ENCODE measurements at regions not wholly inside any gene's neighbourhood (a gene's known extent, or its start where the extent isn't known, plus 50 kb on each side); places are given as distances from the start of the nearest gene placed in this dataset.

DNA sequence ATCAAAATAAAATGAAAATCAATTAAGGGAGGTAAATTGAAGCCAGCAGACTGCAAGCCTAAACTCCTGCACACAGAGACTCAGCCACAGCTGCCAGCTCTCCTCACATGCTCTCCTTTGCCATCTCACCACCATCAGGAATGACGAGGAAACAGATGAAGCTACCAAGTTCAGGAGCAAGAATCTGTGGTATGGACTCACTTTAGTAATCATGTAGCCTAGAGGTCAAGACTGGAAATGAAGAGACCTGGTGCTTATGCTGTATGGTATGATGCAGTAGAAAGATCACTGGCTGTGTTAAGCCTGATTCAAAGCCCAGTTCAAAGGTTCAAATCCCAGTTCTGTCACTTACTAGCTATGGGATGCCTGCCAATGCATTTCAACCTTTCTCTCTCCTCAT is 78.9 kb upstream of the CAMK1G start:
- DNase-seq: no peak

DNA sequence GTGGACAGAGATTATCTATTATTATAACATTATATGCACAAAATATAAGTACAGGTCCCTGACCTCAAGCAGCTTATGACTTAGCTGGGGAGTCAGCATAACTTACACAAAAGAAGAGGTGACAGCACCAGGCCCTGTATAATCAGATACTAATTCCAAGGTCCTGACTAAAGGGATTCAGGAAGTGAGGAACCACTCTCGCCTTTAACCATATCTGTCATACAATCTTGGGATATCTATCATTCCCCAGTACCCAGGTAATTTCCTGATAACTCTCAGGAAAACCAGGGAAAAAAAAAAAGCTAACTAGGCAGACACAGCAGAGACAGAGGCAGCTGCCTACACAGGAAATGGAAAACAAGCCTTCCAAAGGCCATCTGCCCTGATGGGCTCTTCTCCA is 78.5 kb upstream of the CAMK1G start:
- no peak for DNase-seq

DNA sequence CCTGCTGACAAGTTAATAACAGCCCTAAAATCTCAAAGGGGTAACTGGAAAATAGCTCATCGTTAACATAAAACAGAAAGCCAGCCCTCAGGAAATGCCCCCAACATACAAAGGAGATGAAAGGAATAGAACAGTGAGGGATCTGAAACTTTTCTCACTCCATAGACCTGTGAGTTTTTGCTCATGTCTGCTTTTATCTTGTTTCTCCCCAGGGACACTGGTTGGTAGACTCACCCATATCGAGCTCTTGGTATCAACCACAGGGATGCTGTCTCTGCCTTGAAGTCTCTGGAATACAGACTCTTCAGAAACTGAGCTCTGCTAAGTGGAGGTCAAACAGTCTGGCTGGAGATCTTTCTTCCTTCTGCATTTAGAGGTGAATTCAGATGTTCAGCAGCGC is 77.4 kb upstream of the CAMK1G start:
- no peak for DNase-seq

DNA sequence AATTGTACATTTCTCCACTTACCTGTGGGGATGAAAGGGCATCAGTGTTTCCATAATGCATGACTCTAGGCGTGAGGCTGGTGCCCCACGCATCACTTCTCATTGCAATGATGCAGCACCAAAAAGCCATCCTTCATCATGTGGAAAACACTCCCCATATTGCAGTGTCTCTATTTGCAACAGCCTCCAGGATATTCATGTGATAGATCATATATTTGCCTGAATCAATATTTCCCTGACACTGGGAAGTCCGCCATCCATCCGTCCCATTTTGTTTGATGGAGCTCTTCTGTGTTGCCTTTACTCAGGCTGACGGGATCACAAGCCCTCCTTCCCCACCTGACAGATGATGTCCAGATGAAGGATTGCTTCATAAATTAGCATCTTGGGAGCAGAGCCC is 74.5 kb upstream of the CAMK1G start:
- no peak for DNase-seq

GRCh38 chr1:209510063-209510462 is 73.5 kb upstream of the CAMK1G start:
- no peak for DNase-seq

GRCh38 chr1:209511169-209511568 is 72.3 kb upstream of the CAMK1G start:
- DNase-seq: no peak

DNA sequence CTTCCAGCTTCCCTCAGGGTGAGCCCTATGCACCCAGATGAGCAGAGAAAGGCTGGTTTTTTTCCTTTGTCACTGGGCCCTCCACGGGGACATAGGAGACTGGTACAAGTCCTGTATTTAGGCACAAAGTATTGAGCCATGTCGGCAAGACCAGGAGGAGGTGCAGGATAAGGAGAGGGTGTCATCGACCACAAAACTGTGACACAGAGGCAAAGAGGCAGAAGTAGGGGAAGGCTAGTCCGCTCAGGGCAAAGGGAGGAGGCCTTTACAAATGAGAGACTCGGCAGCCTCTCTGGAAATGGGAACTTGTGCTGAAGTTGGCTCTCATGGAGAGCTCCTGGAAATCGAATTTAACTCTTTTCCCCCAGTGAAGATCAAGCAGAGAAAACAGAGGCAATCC is 70.7 kb upstream of the CAMK1G start:
- no peak for DNase-seq

GRCh38 chr1:209513226-209513625 is 70.3 kb upstream of the CAMK1G start:
- DNase-seq: no peak

DNA sequence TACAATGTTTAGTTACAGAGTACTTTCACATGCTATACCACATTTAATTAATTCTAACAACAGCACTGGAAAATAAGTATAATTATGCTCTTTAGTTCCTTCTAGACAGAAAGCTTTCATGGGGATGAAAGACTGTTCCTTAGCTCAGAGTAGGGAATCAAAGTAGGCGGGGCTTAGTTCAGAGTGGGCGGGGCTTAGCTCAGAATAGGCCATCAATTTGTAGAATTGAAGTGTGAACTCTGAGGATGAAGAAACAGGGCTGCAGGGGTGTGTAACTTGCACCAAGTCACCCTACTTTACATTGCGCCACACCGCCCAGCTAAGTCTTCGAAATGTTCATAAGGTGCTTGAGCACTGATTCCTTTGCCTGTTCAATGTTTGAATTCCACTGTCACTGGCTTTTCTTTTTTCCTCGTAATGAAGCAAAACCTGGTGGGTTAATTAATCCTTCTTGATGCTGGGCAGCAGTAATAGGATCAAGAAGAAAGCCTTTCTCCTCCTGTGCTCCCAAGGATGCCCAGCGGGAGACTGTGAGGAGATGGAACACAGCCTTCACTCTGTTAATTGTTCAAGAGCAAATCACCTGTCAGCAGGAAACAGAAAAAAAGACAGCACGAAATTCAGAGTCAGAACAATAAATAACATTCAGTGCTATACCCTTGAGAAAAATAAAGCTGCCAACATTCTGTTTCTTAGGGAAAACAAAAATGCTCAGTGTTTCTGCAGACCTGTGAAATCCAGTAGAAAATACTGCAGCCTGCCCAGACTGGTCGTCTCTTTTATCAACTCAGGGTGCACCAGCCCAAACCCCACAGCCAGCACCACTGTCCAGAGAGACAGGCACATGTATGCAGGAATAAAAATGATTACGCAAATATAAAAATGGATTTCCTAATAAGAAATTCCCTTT is 66.5 kb upstream of the CAMK1G start:
- no peak for DNase-seq

DNA sequence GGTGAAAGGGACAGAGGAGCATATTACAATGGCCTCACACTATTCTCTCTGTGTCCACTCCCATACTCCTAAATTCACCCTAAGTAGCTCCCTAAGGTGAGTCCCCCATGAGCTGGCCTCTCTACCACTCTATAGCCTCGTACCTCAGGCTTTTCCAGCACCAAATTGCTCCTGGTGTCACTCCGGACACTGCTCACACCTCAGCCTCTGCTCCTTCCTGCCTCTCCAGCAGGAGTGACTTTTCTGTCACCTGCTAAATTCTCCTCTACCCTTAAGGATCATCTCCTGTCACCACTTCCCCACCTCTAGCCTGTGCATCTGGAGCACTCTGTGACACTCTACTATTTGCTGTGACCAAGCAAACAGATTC is 65.8 kb upstream of the CAMK1G start:
- DNase-seq: no peak

- DNase-seq: no peak
Measured at GRCh38 chr1:209519786-209520185, 63.7 kb upstream of the CAMK1G start.

GRCh38 chr1:209522826-209523225 is 60.7 kb upstream of the CAMK1G start:
- DNase-seq: no peak

- DNase-seq: no peak
Measured at GRCh38 chr1:209526137-209526536, 57.4 kb upstream of the CAMK1G start.

DNA sequence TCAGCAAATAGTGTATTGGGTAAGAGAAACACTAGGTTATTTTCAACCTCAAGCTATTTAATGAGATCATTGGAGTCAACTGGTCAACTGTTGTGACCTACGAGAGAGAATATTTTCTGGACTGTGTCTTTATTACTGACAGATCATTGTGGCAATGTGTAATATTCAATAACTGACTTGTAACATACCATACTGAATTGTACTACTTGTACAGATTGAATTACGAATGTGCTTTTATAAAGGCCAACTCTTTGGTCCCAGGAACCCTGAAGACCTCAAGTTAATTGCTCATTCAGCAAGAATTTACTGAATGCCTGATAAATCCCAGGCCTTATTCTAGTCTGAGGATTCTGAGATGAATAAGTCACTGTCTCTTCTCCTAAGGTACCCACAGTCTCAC is 56.1 kb upstream of the CAMK1G start:
- no peak for DNase-seq

- DNase-seq: no peak
Measured at GRCh38 chr1:209527993-209528717, 55.4 kb upstream of the CAMK1G start.

DNA sequence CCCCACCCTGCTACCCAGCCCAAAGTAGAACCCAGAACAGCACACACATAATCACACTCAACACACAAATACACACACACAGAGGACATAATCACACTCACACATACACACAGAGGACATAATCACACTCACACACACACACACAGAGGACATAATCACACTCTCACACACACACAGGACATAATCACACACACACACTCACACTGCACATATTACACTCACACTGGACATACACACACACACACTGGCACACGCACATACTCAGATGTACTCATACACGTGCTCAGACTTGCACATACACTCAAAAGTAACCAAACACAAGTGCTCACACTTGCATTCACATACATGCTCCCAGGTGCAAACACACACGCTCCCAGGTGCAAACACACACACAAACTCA is 54.3 kb upstream of the CAMK1G start:
- DNase-seq: no peak

DNA sequence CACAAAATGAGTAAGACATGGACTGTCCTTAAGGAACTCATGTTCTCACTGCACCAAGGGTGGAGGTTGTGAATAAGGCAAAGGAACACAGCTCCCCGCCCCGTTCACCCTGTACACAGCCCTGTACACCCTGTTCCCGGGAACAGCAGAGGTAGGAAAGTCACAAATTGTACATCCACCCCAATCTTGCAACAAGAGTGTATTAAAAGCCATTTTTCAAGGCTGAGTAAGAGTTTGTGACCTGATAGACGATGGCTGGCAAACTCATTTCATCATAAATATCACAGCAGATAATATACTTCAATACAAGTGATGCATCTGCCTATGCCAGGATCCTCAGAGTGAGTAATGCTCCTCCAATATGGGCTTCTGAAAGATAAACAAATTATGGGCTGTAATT is 52.5 kb upstream of the CAMK1G start:
- DNase-seq: no peak

GRCh38 chr1:209531549-209531948 is 52.0 kb upstream of the CAMK1G start:
- no peak for DNase-seq

Measured in activated gamma-delta T cell treated with Interleukin-2 at 50 U/mL for 16 hours (primary cell).